ENCODE measurements at regions not wholly inside any gene's neighbourhood (a gene's known extent, or its start where the extent isn't known, plus 50 kb on each side); places are given as distances from the start of the nearest gene placed in this dataset.

DNA sequence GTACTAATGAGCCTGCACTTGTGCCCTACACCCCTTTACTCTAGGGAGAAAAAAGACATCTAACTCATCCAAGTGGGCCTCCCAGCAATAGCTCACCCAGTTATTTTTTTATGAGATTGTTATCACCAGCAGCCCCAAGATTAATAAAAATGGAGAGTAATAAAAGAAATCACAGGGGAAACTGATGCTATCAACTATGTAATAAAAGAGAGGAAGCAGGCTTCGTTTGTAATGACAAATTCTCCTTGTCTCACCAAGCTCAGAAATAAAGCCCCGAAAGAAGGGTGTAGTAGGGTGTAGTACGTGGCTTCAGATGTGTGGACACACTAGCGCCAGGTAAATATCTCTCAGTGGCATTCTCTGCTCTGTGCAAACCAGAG, 204.9 kb downstream of the USP12 start:
- ChIA-PET CTCF (interaction anchor here (0.8 to 1.0 kb wide), 2 partner anchors 19 to 42 kb away, joined by 3 read pairs; no protein-coding TSS in a partner anchor), RAD21 (ENCODE audit: unreplicated experiment) (no interaction called here)
- no TSS peak for BruUV-seq (replicated peaks)

More for the DNA sequence above, 204.9 kb downstream of the USP12 start:
- Histone ChIP-seq H2AFZ (ENCODE audit: control insufficient read depth, low read depth, low read length) (no peak overlapping the region), H3K27me3 (replicated peaks in 1 of 2; ENCODE audit: control insufficient read depth in 2 of 2, insufficient read depth in 2 of 2, low read length in 1 of 2) (no peaks in the 10 kb centered on the region), H3K27ac (ENCODE audit: control insufficient read depth, insufficient read depth) (no peak overlapping the region), H3K4me1 (ENCODE audit: control insufficient read depth, insufficient read depth, low read length) (no peaks in the 10 kb centered on the region), H3K36me3 (ENCODE audit: control insufficient read depth in 2 of 2, insufficient read depth in 2 of 2, low read length in 1 of 2) (no peaks in the 10 kb centered on the region), H3K4me2 (ENCODE audit: control insufficient read depth, insufficient read depth) (no peak overlapping the region), H3K9me3 (replicated peaks; ENCODE audit: control insufficient read depth, insufficient read depth, low read length) (no peaks in the 10 kb centered on the region), H4K20me1 (ENCODE audit: control insufficient read depth, insufficient read depth) (no peaks in the 10 kb centered on the region), H3K79me2 (ENCODE audit: control insufficient read depth, insufficient read depth, low read length) (no peaks in the 10 kb centered on the region), H3K9ac (ENCODE audit: control insufficient read depth, insufficient read depth, low read length) (no peak overlapping the region), H3K4me3 (no peak overlapping the region)
- POLR2A ChIA-PET = no interaction called here
- SMC1A ChIA-PET (ENCODE audit: uncharacterized antibody, unreplicated experiment) = interaction anchor here (1.0 to 1.6 kb wide), 3 partner anchors 18 to 27 kb away, joined by 3 to 4 read pairs (median 4); no protein-coding TSS in a partner anchor
- DNase-seq (ENCODE audit: low read depth, low spot score) (no peak), ATAC-seq (no peak), FAIRE-seq (no peak)
- intact Hi-C loops (cut with micrococcal nuclease; ENCODE audit: unreplicated experiment) = no loop called here
- in situ Hi-C loops (cut with MboI) = no loop called here
- TF ChIP-seq E2F8 (IDR thresholded peaks at IDR 0.05; ENCODE audit: low read depth, partially characterized antibody) (no peak), POLR2AphosphoS2 (IDR thresholded peaks at IDR 0.05; ENCODE audit: low read depth, low read length) (no peak)
- WGBS (ENCODE audit: insufficient coverage, insufficient replicate concordance, low lambda C conversion rate, missing lambda C conversion rate) = 72% methylated on average over 4 of the region's 4 CpGs

Data from GM12878 (cell line).